Endothelial cell of umbilical vein (primary cell): ENCODE measurements at regions not wholly inside any gene's neighbourhood (a gene's known extent, or its start where the extent isn't known, plus 50 kb on each side); places are given as distances from the start of the nearest gene placed in this dataset.

Experiments
- EZH2 ChIP-seq: IDR thresholded peaks from 2 replicates; pipeline ENCODE4 v1.6.1; 2012; ENCODE audit warnings: borderline replicate concordance, low read depth, mild to moderate bottlenecking, moderate library complexity, low read length, inconsistent platforms; ENCODE audit not compliant: severe bottlenecking
- FOS ChIP-seq: IDR thresholded peaks from 2 replicates; pipeline ENCODE4 v1.6.1; 2011; ENCODE audit warnings: mild to moderate bottlenecking, low read length, moderate library complexity, borderline replicate concordance; ENCODE audit not compliant: insufficient read depth
- JUN ChIP-seq: IDR thresholded peaks from 2 replicates; pipeline ENCODE4 v1.6.1; 2011; ENCODE audit warnings: borderline replicate concordance, low read depth; ENCODE audit not compliant: insufficient read length, insufficient read depth
- MYC ChIP-seq: IDR thresholded peaks from one replicate; pipeline ENCODE4 v1.6.1; 2011; ENCODE audit warnings: mild to moderate bottlenecking, low read depth, low read length
- POLR2A ChIP-seq: IDR thresholded peaks from 2 replicates; pipeline ENCODE4 v1.6.1; 2012; ENCODE audit warnings: low read depth, mild to moderate bottlenecking, control low read depth, low read length
- POLR2AphosphoS5 ChIP-seq: IDR thresholded peaks from 2 replicates; pipeline ENCODE4 v1.6.1; 2012; ENCODE audit warnings: low read depth, mild to moderate bottlenecking, control low read depth, low read length, moderate library complexity; ENCODE audit not compliant: insufficient read depth
- TF ChIP-seq, protein P1 (sequence below), 2 donors: IDR thresholded peaks; 1 replicate in 1 of 2; 2 replicates in 1 of 2; pipeline ENCODE4 v1.5.1; 2011; ENCODE audit warnings: low read length in 2 of 2, mild to moderate bottlenecking in 2 of 2, moderate library complexity in 2 of 2, control low read depth in 1 of 2, inconsistent platforms in 1 of 2, low read depth in 1 of 2; ENCODE audit not compliant: insufficient read depth in 1 of 2; ENCODE audit errors: extremely low read depth in 1 of 2
- TF ChIP-seq, protein P2 (sequence below): IDR thresholded peaks from 2 replicates; pipeline ENCODE4 v1.6.1; 2011; ENCODE audit not compliant: insufficient read depth, insufficient read length

DNA sequence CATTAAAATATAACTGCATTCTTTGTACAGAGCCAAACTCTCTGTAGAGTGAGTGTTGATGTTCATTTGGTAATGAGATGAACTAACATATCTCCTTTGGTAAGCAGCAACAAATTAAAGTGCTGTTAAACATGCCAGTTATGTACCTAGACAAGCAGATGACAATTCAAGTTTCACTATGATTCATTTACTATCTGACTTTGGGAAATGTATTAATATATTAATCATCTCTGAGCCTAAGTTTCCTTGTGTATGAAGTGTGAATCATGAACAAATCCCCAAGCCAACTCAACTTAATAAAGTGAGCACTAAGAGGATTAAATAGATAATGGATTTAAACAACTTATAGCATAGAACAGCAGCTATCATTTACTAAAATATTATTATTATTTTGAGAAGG is 1044.2 kb downstream of the GLUD2 start:
- TF ChIP-seq EZH2, result no peak
- no peak for TF ChIP-seq POLR2A
- TF ChIP-seq, protein P1, sequence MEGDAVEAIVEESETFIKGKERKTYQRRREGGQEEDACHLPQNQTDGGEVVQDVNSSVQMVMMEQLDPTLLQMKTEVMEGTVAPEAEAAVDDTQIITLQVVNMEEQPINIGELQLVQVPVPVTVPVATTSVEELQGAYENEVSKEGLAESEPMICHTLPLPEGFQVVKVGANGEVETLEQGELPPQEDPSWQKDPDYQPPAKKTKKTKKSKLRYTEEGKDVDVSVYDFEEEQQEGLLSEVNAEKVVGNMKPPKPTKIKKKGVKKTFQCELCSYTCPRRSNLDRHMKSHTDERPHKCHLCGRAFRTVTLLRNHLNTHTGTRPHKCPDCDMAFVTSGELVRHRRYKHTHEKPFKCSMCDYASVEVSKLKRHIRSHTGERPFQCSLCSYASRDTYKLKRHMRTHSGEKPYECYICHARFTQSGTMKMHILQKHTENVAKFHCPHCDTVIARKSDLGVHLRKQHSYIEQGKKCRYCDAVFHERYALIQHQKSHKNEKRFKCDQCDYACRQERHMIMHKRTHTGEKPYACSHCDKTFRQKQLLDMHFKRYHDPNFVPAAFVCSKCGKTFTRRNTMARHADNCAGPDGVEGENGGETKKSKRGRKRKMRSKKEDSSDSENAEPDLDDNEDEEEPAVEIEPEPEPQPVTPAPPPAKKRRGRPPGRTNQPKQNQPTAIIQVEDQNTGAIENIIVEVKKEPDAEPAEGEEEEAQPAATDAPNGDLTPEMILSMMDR (IDR thresholded peaks at IDR 0.05; ENCODE audit: extremely low read depth in 1 of 2, insufficient read depth in 1 of 2, low read depth in 1 of 2, low read length in 2 of 2), result no peak
- TF ChIP-seq JUN, result no peak
- no peak for TF ChIP-seq MYC
- TF ChIP-seq, protein P2, sequence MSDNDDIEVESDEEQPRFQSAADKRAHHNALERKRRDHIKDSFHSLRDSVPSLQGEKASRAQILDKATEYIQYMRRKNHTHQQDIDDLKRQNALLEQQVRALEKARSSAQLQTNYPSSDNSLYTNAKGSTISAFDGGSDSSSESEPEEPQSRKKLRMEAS, result no peak
- no peak for TF ChIP-seq POLR2AphosphoS5
- no peak for TF ChIP-seq FOS
